ENCODE measurements at regions not wholly inside any gene's neighbourhood (a gene's known extent, or its start where the extent isn't known, plus 50 kb on each side); places are given as distances from the start of the nearest gene placed in this dataset.

DNA sequence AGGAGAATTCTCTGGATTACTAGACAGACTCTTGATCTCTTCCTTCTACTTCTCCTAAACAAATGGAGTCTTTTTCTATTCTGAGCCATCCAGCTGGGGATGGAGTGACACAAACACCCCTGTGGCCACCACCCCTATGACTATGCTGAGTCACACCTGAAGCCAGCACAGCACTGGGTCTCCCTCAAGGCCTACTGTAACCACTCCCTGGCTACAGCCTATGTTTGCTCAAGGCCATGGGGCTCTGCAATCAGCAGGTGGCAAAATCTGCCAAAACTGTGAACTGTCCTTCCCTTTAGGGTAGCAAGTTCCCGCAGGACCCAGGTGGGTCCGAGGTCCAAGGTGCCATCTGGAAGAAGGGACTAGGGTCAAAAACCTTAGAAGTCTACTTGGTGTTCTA is 132.3 kb downstream of the TINAG start:
- DNase-seq, result no peak

DNA sequence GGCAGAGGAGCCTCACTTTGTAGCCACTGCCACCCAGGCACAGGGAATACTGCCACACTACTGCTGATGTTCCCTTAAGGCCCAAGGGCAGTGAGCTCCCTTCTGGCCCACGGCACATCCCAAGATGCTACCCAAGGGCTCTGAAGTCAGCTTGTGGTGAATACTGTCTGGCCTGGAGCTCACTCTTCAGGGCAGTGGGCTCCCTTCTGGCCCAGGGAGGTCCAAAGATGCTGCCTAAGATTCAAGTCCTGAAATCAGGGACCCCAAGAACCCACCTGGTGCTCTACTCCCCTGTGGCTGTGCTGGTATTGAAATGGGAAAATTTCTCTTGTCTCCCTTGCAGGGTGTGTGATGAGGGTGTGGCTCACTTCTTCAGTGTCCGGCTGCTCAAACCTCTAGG is 132.8 kb downstream of the TINAG start:
- no peak for DNase-seq

DNA sequence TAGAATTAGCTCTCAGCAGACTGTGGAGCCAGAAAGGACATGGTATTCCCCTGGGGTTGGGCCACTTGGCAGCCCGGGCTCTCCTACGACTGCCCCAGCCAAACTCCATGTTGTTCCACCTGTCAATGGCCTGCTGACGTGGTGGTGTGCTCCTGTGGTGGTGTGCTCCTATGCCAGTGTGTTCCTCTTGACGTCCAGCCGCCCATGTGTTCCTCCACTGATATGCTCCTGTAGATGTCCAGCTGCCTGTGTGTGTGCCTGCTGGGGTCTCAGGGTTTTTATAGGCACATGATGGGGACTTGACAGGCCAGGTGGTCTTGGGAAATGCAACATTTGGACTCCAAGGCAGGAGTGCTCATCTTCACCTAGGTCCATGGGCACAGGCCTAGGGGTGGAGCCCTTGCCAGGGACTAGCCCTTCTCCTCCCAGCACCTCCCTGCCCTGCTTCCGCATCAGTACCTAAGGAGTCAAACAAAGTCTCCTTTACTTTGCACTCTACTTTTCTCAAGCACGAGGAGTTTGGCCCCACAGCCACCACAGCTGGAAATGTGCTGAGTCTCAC is 133.5 kb downstream of the TINAG start:
- DNase-seq, result no peak

GRCh38 chr6:54445207-54445606 is 137.0 kb downstream of the TINAG start:
- DNase-seq, result no peak

GRCh38 chr6:54448617-54449016 is 140.4 kb downstream of the TINAG start:
- DNase-seq, result no peak

DNA sequence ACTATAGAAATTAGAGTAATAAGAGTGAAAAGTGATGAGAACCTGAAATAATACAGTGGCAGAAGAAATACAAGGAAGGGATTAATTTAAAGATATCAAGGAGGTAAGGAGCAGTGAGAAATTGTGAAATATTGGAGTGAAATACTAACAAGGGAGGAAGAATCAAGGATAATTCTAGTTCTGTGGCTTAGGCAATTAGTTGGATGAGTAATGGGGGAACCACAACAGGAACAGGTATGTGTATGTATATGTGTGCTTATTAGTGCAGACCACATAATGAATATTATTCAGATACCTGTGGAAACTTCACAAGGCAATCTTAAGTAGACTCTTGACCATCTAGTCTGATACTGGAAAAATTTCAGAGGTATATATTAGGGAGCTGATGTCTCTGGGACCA is 143.3 kb downstream of the TINAG start:
- DNase-seq, result no peak

DNA sequence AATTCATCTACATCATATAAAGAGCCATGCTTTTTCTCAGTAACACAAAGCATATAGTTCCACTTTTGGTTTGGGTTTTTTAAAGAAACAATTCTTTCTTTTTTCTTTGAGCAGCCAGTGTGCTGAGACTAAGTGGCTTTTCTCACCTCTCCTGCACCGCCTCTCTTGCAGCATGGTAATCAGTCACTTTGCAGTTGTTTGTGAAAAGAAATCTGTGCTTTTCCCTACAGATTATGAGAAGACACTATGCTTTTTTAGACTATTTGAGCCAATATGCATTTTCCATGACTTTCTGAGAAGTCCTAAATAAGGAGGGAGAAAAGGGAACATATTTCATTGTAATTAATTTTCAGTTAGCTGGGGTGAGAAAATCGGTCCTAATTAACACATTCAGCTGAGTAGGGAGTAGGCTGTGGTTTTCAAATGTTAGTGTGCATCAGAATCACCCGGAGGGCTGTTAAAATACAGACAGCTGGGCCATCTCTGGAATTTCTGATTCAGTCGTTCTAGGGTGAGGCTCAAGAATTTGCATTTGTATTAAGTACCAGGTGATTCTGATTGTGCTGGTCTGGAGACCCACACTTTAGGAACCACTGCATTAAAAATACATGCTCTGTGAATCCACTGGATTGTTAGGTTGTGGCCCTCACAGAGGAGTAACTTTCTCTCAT is 155.2 kb downstream of the TINAG start:
- no peak for DNase-seq

DNA sequence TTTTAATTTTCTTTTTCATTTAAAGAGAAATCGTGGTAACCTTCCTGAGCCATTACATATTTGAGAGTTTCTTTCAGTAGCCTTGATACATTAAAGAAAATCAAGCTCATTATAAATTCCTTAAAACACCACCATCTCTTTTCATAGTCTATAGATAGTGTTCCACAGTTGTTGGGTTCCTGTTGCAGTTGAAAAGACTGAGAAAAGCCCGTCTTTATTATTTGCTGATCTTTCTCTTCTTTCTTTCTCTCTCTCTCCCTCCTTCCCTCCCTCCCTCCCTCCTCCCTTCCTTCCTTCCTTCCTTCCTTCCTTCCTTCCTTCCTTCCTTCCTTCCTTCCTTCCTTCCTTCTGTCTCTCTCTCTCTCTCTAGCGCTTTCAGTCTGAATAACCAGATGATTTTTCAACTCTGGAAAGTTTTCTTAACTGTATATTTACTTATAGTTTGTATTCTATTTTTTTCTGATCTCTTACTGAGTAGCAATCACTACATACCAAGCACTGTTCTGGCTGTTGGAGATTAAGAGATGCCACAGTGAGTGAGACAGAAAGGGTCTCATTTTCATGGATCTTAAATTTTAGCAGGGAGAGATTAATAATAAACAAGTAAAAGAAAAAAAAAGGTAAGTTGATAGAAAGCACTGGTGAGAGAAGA is 157.5 kb downstream of the TINAG start:
- DNase-seq, result no peak

DNA sequence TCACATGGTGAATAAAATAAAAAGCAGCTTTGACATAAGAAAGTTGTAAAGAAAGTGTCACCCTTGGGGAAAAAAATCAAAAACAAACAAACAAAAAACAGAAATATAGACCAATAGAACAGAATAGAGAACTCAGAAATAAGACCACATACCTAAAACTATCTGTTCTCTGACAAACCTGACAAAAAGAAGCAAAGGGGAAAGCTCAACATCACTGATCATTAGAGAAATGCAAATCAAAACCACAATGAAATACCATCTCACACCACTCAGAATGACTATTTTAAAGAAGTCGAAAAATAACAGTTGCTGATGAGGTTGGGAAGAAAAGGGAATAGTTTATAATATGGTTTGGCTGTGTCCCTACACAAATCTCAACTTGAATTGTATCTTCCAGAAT is 159.1 kb downstream of the TINAG start:
- no peak for DNase-seq

GRCh38 chr6:54473328-54473727 is 165.1 kb downstream of the TINAG start:
- DNase-seq, result no peak

DNA sequence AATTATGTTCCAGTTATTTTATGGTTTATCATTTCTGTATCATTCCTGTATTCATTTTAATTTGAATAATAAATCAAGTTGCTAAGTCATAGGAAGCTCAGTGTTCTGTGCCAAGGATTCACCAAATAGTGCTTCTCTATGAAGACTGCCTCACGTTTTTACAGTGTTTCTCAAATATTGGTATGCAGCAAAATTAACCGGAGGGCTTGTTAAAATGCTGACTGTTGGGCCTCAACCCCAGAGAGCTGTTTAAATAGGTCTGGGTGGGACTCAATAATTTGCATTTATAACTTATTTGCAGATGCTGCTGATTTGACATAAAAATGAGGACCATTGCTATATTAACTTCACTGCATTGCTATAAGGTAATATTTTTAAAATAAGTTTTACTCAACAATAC is 166.7 kb downstream of the TINAG start:
- DNase-seq, result no peak

- no peak for DNase-seq
These were observed 172.8 kb downstream of the TINAG start for GRCh38 chr6:54481091-54481490.

- DNase-seq, result no peak
These were observed 183.2 kb downstream of the TINAG start for GRCh38 chr6:54491431-54491830.

DNA sequence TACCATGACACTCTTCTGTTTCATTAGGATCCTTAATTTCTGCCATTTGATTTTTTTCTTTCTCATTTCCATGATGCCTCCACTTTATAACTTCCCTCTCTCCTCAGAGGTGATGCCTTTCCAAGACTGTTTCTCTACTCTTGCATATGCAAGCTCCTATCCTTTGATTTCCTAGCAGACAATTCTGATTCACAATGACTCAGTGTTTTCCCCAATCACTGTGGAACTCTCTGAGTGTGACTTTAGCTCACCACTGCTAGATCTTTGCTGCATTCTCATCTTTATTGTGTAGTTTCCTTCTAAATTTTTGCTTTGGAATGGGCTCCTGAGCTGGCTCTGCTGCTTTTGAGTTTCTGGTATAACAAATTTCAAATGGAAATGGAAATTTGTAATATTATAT is 184.9 kb downstream of the TINAG start:
- peak in 1 of 3 donors; percentile 49 for DNase-seq

DNA sequence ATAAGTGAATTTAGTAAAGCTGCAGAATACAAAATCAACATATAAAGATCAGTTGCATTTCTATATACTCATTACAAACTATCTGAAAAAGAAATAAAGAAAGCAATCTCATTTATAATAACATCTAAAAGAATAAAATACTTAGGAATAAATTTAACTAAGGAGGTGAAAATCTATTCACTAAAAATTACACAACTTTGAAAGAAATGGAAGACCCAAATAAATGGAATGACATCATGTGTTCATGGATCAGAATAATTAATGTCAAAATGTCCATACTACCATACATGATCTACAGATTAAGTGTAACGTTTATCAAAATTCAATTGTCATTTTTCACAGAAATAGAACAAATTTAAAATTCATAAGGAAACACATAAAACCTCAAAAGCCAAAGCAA is 194.9 kb downstream of the TINAG start:
- DNase-seq, result no peak

DNA sequence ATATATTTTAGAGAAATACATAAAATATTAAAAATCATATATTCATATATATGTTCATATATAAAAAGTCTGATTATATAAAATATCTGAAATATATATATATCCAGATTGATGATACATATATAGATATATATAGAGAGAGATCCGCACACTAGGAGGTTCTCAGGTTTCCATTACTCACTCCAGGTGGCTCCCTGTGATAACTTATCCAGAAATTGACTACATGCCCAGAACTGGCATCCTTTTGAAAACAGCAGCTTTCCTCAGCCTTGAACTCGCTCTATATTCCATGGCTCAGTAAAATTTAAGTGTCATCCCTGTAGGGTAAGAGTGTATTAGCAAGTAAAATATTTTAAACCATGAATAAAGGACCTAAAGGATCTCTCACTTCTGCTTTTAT is 206.8 kb downstream of the TINAG start:
- no peak for DNase-seq

DNA sequence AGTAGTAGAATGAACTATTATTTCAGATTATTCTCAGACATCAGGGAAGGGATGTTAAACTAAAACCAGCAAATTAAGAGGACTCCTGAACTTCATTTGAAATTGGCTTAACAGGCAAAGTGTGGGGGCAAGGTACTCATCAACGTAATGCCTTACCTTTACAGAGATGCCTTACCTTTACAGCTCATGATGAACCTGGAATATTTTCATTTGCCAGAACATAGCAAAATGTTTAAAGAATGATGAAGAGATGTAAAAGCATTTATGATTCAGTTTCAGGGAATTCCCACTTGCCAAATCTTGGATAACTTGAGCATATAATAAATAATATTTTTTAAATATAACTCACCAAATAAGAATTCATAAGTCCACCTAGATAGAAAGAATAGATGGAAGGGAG is 207.5 kb downstream of the TINAG start:
- no peak for DNase-seq

- no peak for DNase-seq
These were observed 208.1 kb downstream of the TINAG start for GRCh38 chr6:54516321-54516720.

- no peak for DNase-seq
These were observed 210.9 kb downstream of the TINAG start for GRCh38 chr6:54519161-54519560.

DNA sequence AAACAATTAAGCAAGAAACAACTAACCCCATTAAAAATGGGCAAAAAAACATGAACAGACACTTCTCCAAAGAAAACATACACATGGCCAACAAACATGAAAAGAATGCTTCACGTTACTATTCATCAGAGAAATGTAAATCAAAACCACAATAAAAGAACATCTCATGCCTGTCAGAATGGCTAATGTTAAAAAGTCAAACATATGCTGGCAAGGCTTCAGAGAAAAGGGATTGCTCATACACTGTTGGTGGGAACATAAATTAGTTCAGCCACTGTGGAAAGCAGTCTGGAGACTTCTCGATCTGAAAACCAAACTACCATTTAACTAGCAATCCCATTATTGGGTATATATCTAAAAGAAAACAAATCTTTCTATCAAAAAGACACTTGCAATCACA is 217.5 kb downstream of the TINAG start:
- peak in 1 of 3 donors; percentile 18 for DNase-seq

DNA sequence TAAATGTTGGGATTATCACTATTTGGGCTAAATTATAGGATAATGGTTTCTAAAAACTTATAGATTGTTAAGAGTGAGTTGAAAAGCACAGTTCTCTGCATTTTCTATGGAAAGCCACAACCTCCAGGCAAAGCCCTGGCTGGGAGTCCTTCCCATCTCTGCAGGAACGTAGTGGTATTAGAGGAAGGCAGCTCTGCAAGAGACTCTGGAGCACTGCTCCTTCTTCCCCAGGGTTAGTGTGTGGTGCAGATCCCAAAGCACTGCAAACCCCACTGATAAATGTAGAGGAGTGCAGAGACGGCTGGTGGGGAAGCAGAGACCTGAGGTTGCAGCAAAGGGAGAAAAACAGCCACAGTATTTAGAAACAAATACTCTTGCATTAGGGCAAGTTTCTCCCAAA is 225.3 kb downstream of the TINAG start:
- no peak for DNase-seq

DNA sequence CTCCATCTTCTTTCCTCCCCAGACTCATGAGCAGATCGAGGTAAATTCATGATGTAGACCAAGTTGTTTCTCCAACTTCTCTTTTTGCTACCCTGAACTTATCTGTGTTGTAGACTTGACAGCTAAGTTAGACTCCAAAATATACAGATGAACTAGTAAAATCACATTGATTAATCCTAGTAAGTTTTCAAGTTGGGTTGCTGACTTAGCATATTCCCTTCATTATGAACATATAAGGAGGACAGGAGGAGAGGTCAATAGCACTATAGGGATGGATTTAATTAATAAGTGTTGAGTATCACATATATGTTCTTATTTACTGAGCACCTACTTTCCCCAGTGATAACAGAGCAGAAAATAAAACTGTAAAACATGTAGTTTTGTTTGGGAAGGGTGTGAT is 227.3 kb downstream of the TINAG start:
- DNase-seq, result no peak

DNA sequence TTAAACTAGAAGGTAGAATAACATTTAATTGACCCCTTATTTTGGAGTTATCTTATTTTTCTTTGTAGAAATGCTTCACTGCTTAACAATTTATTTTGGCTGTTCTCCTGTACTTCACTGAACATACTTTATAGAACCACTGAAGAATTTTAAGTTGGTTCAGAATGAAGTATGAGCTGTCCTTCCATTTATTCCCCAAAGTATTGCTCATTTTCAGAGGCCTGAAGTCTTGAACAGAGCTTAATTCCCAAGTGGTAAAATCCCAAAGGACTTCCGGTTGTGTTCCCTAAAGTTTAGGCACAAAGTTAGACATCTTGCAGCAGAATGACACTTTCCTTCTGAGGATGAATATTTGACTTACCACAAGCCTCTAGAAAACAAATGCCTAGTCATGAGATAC is 233.3 kb downstream of the TINAG start:
- DNase-seq, result no peak

- DNase-seq, result no peak
These were observed 250.9 kb downstream of the TINAG start for GRCh38 chr6:54559136-54559535.
